WERI-Rb-1 (cell line): ENCODE measurements at regions not wholly inside any gene's neighbourhood (a gene's known extent, or its start where the extent isn't known, plus 50 kb on each side); places are given as distances from the start of the nearest gene placed in this dataset.

Experiments
- DNase-seq: peaks from one replicate; pipeline ENCODE4 v3.0.0-alpha.2; 2020
- H3K27ac ChIP-seq: fragments of 250-450 bp; sonication (Bioruptor Pico); 2 replicates; pipeline ENCODE4 v1.5.1; 2020; ENCODE audit warnings: mild to moderate bottlenecking, moderate library complexity
- H3K27me3 ChIP-seq: fragments of 250-450 bp; sonication (Bioruptor Pico); 2 replicates; pipeline ENCODE4 v1.5.1; 2021; ENCODE audit warnings: mild to moderate bottlenecking, low read depth, moderate library complexity; ENCODE audit not compliant: insufficient read depth, severe bottlenecking
- H3K36me3 ChIP-seq: fragments of 250-450 bp; sonication (Bioruptor Pico); 2 replicates; pipeline ENCODE4 v1.5.1; 2020; ENCODE audit warnings: mild to moderate bottlenecking, moderate library complexity
- H3K4me3 ChIP-seq: 2 replicates; pipeline ENCODE4 v1.5.1; 2011; ENCODE audit warnings: low read depth, mild to moderate bottlenecking, control low read depth, low read length
- H3K9me3 ChIP-seq: fragments of 250-450 bp; sonication (Bioruptor Pico); 2 replicates; pipeline ENCODE4 v1.5.1; 2021; ENCODE audit warnings: mild to moderate bottlenecking, moderate library complexity; ENCODE audit not compliant: severe bottlenecking
- TF ChIP-seq, protein P1 (sequence below): IDR thresholded peaks from 2 replicates; pipeline ENCODE4 v1.5.1; 2011; ENCODE audit warnings: low read depth, mild to moderate bottlenecking, control low read depth, inconsistent platforms, low read length

DNA sequence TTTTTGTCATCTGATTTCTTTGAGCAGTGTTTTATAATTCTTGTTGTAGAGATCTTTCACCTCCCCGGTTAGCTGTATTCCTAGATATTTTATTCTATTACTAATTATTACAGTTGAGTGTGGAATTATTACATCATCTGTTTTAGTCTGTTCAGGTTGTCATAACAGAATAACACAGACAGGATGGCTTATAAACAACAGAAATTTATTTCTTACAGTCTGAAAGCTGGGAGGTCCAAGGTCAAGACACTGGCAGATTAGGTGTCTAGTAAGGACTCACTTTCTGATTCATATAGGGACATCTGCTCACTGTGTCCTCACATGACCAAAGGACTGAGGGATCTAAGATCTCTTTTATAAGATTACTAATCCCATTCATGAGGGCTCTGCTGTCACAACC, 121.3 kb upstream of the THBS1 start:
- peaks cover 25% of the 10 kb centered on the region for H3K27me3 ChIP-seq
- no peaks in the 10 kb centered on the region for H3K36me3 ChIP-seq
- TF ChIP-seq, protein P1, sequence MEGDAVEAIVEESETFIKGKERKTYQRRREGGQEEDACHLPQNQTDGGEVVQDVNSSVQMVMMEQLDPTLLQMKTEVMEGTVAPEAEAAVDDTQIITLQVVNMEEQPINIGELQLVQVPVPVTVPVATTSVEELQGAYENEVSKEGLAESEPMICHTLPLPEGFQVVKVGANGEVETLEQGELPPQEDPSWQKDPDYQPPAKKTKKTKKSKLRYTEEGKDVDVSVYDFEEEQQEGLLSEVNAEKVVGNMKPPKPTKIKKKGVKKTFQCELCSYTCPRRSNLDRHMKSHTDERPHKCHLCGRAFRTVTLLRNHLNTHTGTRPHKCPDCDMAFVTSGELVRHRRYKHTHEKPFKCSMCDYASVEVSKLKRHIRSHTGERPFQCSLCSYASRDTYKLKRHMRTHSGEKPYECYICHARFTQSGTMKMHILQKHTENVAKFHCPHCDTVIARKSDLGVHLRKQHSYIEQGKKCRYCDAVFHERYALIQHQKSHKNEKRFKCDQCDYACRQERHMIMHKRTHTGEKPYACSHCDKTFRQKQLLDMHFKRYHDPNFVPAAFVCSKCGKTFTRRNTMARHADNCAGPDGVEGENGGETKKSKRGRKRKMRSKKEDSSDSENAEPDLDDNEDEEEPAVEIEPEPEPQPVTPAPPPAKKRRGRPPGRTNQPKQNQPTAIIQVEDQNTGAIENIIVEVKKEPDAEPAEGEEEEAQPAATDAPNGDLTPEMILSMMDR, result no peak
- H3K9me3 ChIP-seq, result peaks cover 4% of the 10 kb centered on the region
- DNase-seq, result no peak
- no peak overlapping the region for H3K4me3 ChIP-seq
- H3K27ac ChIP-seq, result no peak overlapping the region

DNA sequence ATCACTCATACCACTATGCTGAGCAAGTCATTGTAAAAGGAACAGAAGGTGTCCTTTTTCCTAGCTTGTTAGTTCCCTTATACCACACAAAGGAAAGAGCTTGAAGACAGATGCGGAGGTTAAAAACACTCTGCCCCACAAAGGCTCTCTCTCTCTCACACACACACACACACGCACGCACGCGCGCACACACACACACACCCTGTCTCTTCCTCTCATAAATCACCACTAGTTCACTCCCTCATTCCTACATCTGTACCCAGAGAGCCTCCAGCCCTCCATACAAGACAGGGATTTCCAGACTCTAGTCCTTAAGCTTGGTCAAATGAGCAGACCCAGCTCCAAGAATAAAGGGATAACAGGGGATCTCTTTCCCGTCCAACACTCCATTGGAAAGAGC, 120.1 kb upstream of the THBS1 start:
- no peak for DNase-seq
- H3K27ac ChIP-seq, result no peak overlapping the region
- H3K36me3 ChIP-seq, result no peaks in the 10 kb centered on the region
- no peak overlapping the region for H3K4me3 ChIP-seq
- peaks cover 4% of the 10 kb centered on the region for H3K9me3 ChIP-seq
- TF ChIP-seq, protein P1, result no peak
- peaks cover 25% of the 10 kb centered on the region for H3K27me3 ChIP-seq

DNA sequence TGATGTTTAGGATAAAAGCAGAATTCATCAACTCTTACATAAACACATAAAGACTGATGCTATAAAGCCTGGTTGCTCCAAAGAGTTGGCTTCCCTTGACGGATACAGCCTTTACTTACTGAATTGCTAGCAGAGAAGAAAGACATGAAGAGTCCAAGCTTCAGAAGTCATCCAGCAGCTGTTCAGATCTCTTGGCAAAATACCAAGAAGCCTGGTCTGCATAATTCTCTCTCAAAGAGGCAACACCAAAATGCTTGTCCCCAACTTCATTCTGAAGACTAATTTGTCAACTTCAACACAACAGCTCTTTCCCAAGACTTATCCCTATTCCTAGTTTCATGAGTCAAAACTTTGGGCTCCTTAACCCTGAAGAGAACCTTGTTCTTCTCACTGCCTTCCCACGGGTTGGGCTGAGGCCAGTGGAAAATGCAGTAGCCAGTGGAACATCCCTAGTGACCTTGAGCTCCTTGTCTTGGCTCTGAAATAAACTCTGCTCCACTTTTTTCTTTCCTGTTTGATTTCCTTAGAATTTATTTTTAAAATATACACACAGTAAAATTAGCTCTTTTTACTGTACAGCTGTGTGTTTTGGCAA, 119.2 kb upstream of the THBS1 start:
- H3K27ac ChIP-seq, result no peak overlapping the region
- TF ChIP-seq, protein P1, result no peak

GRCh38 chr15:39462691-39463090, 118.2 kb upstream of the THBS1 start:
- TF ChIP-seq, protein P1, result no peak
- no peak overlapping the region for H3K4me3 ChIP-seq
- no peaks in the 10 kb centered on the region for H3K36me3 ChIP-seq
- H3K27me3 ChIP-seq, result peaks cover 32% of the 10 kb centered on the region
- no peak overlapping the region for H3K27ac ChIP-seq
- H3K9me3 ChIP-seq, result peaks cover 4% of the 10 kb centered on the region
- DNase-seq, result no peak

More for the DNA sequence above, 119.2 kb upstream of the THBS1 start:
- H3K36me3 ChIP-seq, result no peaks in the 10 kb centered on the region
- DNase-seq, result no peak
- H3K9me3 ChIP-seq, result peaks cover 4% of the 10 kb centered on the region
- no peak overlapping the region for H3K4me3 ChIP-seq
- peaks cover 28% of the 10 kb centered on the region for H3K27me3 ChIP-seq

DNA sequence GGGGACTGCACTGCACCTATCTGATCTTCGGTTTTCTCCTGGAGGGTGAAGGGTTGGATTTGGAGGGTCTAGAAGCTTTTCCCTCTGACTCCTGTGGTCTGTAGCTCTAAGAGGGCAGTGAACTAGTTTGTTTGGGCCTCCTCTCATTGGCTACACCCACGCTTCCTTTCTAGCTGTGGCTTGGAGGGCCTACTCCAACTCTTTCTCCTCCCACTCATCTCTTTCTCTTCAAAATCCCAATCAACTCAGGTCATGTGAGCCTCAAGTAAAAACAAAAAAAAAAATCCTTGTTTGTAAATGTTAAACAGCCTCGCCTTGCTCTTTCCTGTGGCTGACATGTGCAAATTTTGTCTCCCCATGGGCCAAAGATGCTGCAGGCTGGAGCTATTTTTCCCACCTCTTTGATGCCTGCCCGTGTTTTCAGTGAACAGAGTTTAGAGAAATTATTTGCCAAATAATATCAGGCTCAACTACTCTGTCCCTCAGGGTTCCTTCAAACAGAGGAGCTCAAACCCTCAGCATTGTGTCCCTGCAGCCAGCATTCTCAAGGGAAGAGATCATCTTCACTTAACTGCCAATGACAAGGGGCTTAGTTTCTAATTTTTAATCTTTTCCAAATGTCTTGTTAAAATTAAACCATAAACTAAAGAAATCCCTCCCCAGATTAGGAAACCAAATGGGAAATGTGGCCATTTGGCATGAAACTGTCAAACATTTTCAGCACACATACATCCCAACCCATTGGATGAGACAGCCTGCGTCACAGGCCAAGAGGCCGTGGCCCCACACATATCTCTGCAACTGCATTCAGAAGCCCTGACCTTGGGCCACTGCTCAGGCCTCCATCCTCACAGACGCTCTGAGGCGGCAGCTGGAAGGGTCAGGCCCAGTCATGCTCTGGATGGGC, 114.8 kb upstream of the THBS1 start:
- DNase-seq, result no peak
- TF ChIP-seq, protein P1, result no peak

More for the DNA sequence above, 114.8 kb upstream of the THBS1 start:
- H3K27ac ChIP-seq, result no peak overlapping the region
- no peaks in the 10 kb centered on the region for H3K36me3 ChIP-seq
- no peak overlapping the region for H3K4me3 ChIP-seq
- H3K9me3 ChIP-seq, result no peaks in the 10 kb centered on the region
- peaks cover 39% of the 10 kb centered on the region for H3K27me3 ChIP-seq
